Endodermal cell (in vitro differentiated cells): ENCODE measurements at regions not wholly inside any gene's neighbourhood (a gene's known extent, or its start where the extent isn't known, plus 50 kb on each side); places are given as distances from the start of the nearest gene placed in this dataset.

ENCODE experiments used
- DNase-seq: peaks from one replicate; pipeline ENCODE4 v3.0.0-alpha.2; 2017
- H3K27ac ChIP-seq: 2 replicates; pipeline ENCODE4 v1.5.1; 2013; ENCODE audit warnings: mild to moderate bottlenecking, low read depth, low read length, moderate library complexity
- H3K27me3 ChIP-seq: 2 replicates; pipeline ENCODE4 v1.6.1; 2013; ENCODE audit warnings: mild to moderate bottlenecking, low read length, moderate library complexity; ENCODE audit not compliant: insufficient read depth, control insufficient read depth, poor library complexity, severe bottlenecking
- H3K36me3 ChIP-seq: 2 replicates; pipeline ENCODE4 v1.7.0; 2013; ENCODE audit warnings: mild to moderate bottlenecking, low read length, moderate library complexity; ENCODE audit not compliant: control insufficient read depth, insufficient read depth
- H3K4me1 ChIP-seq: one replicate; pipeline ENCODE4 v1.7.0; 2013; ENCODE audit warnings: low read length; ENCODE audit not compliant: control insufficient read depth, insufficient read depth
- H3K4me3 ChIP-seq: 2 replicates; pipeline ENCODE4 v1.5.1; 2013; ENCODE audit warnings: mild to moderate bottlenecking, low read length, moderate library complexity
- H3K9ac ChIP-seq: 2 replicates; pipeline ENCODE4 v1.6.1; 2013; ENCODE audit warnings: mild to moderate bottlenecking, low read length, moderate library complexity; ENCODE audit not compliant: poor library complexity, severe bottlenecking; ENCODE audit errors: extremely low read depth
- H3K9me3 ChIP-seq: 2 replicates; pipeline ENCODE4 v1.6.1; 2013; ENCODE audit warnings: mild to moderate bottlenecking, low read length, moderate library complexity; ENCODE audit not compliant: control insufficient read depth
- H3K27ac Mint-ChIP-seq: 2 replicates; pipeline ENCODE4 v1.8.0; 2020; ENCODE audit warnings: mixed read lengths
- H3K27me3 Mint-ChIP-seq: 2 replicates; pipeline ENCODE4 v1.8.0; 2021; ENCODE audit warnings: mild to moderate bottlenecking, mixed read lengths; ENCODE audit not compliant: insufficient read depth
- H3K36me3 Mint-ChIP-seq: 2 replicates; pipeline ENCODE4 v1.8.0; 2020; ENCODE audit warnings: low read depth, mixed read lengths
- H3K4me1 Mint-ChIP-seq: 2 replicates; pipeline ENCODE4 v1.8.0; 2020; ENCODE audit warnings: mixed read lengths
- H3K4me3 Mint-ChIP-seq: 2 replicates; pipeline ENCODE4 v1.8.0; 2020; ENCODE audit warnings: mild to moderate bottlenecking, moderate library complexity, mixed read lengths
- H3K9me3 Mint-ChIP-seq: 2 replicates; pipeline ENCODE4 v1.8.0; 2020; ENCODE audit warnings: mild to moderate bottlenecking, mixed read lengths
- WGBS, 2 experiments: methylation state at CpG; one replicate each; pipeline versions ENCODE4 v1.1.5 to v1.1.7; 2013; ENCODE audit warnings: missing lambda C conversion rate in 2 of 2, mixed read lengths in 1 of 2; ENCODE audit not compliant: insufficient coverage in 1 of 2, insufficient read length in 1 of 2; 5-methylcytosine and 5-hydroxymethylcytosine counted together
- TF ChIP-seq, protein P1 (sequence below): fragments of 200-600 bp; sonication (generic); conservative IDR thresholded peaks from 2 replicates; pipeline ENCODE4 v1.5.0; 2021; ENCODE audit warnings: antibody characterized with exemption, mild to moderate bottlenecking

DNA sequence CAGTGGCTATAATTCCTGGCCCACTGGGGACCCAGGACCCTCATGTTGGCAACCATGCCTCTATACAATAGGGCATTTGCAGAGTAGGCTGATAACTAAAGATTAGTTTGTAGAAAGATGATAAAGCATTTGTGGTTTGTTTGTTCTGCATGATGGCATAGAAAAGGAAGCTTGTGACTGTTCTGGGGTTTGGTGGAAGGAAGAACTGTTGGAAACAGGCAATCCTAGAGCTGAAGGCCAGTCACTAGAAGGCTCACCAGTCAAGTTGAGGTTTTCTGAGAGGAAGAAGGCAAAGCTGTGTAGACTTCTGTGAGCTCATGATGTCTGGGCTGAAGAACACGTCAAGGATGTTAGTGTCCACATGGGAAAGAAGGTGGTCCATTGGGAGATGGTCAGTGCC lies 140.3 kb upstream of the VANGL1 start:
- TF ChIP-seq, protein P1, sequence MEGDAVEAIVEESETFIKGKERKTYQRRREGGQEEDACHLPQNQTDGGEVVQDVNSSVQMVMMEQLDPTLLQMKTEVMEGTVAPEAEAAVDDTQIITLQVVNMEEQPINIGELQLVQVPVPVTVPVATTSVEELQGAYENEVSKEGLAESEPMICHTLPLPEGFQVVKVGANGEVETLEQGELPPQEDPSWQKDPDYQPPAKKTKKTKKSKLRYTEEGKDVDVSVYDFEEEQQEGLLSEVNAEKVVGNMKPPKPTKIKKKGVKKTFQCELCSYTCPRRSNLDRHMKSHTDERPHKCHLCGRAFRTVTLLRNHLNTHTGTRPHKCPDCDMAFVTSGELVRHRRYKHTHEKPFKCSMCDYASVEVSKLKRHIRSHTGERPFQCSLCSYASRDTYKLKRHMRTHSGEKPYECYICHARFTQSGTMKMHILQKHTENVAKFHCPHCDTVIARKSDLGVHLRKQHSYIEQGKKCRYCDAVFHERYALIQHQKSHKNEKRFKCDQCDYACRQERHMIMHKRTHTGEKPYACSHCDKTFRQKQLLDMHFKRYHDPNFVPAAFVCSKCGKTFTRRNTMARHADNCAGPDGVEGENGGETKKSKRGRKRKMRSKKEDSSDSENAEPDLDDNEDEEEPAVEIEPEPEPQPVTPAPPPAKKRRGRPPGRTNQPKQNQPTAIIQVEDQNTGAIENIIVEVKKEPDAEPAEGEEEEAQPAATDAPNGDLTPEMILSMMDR: no peak
- H3K9me3 ChIP-seq: peaks cover 13% of the 10 kb centered on the region
- H3K27me3 ChIP-seq: no peaks in the 10 kb centered on the region
- H3K4me3 ChIP-seq: no peak overlapping the region
- no peak overlapping the region for H3K27ac ChIP-seq
- Mint-ChIP-seq H3K4me1 (peaks cover 7% of the 10 kb centered on the region), H3K36me3 (peaks cover 3% of the 10 kb centered on the region), H3K27me3 (no peaks in the 10 kb centered on the region), H3K4me3 (no peak overlapping the region), H3K9me3 (peaks cover 4% of the 10 kb centered on the region), H3K27ac (no peak overlapping the region)
- WGBS, 2 experiments: 88 to 100% methylated on average over 1 of the region's 1 CpG
- H3K4me1 ChIP-seq: no peaks in the 10 kb centered on the region
- DNase-seq: no peak
- H3K36me3 ChIP-seq: no peaks in the 10 kb centered on the region
- H3K9ac ChIP-seq: no peak overlapping the region

DNA sequence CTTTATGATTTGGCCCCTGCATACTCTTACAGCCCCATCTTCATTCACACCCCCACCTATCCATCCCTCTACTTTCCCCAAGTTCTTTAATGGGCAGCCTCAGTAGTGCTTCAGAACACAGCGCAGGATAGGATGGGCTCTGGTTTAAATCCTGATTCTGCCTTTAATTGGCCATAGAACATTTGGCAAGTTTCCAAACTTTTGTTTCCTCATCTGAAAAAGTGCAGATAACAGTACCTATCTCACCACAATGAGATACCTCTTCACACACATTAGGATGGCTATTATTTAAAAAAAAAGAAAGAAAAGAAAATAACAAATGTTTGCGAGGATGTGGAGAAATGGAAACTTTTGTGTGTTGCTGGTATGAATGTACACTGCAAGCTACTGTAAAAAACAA lies 142.5 kb upstream of the VANGL1 start:
- DNase-seq: no peak
- Mint-ChIP-seq H3K27ac (no peak overlapping the region), H3K27me3 (no peaks in the 10 kb centered on the region), H3K4me1 (peaks cover 6% of the 10 kb centered on the region), H3K9me3 (peaks cover 4% of the 10 kb centered on the region), H3K36me3 (peaks cover 3% of the 10 kb centered on the region), H3K4me3 (no peak overlapping the region)
- H3K27me3 ChIP-seq: no peaks in the 10 kb centered on the region
- no peak overlapping the region for H3K4me3 ChIP-seq
- peaks cover 12% of the 10 kb centered on the region for H3K9me3 ChIP-seq
- no peak overlapping the region for H3K27ac ChIP-seq
- no peaks in the 10 kb centered on the region for H3K4me1 ChIP-seq
- no peaks in the 10 kb centered on the region for H3K36me3 ChIP-seq
- TF ChIP-seq, protein P1: no peak
- 96 to 100% methylated on average over 1 to 2 of the region's 2 CpGs for whole genome bisulfite sequencing, 2 experiments
- H3K9ac ChIP-seq: no peak overlapping the region

DNA sequence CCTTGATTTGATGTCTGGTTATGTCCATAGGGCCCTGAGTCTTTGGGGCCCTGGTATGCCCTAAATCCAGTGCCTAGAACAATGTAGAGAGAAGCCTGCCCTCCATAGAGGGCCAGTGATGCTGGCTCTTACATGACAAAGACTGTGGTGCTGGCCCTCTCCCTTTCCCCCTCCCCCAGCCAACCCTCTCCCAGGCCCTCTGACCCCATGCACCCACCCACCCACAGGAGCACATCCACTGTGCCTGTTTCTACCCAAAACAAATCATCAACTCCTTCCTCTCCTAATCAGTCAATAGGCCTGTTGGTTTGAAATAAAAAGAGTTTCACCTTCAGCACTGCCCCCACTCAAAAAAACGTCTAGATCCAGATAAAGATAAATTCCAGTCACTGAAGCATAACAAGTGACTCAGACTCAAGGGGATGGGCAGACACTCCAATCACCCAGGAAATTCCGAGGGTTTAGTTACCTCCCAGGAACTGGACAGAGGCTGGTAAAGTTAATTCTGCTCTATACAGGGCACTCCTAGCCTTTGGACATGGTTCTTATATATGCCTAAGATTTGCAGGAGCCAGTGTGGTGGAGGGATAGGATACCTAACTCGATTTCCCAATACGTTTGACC lies 144.8 kb upstream of the VANGL1 start:
- Histone ChIP-seq H3K27ac (no peak overlapping the region), H3K4me1 (no peaks in the 10 kb centered on the region), H3K36me3 (no peaks in the 10 kb centered on the region), H3K4me3 (no peak overlapping the region), H3K9ac (no peak overlapping the region), H3K9me3 (no peaks in the 10 kb centered on the region), H3K27me3 (no peaks in the 10 kb centered on the region)
- no peaks in the 10 kb centered on the region for H3K27me3 Mint-ChIP-seq
- H3K36me3 Mint-ChIP-seq: no peaks in the 10 kb centered on the region
- DNase-seq: no peak
- H3K9me3 Mint-ChIP-seq: no peaks in the 10 kb centered on the region
- WGBS, 2 experiments: 68 to 86% methylated on average over 2 to 4 of the region's 4 CpGs
- H3K4me1 Mint-ChIP-seq: peaks cover 11% of the 10 kb centered on the region
- TF ChIP-seq, protein P1: no peak
- H3K27ac Mint-ChIP-seq: no peak overlapping the region
- H3K4me3 Mint-ChIP-seq: no peak overlapping the region
